Gastroesophageal sphincter (tissue), 4 donors: ENCODE measurements at regions not wholly inside any gene's neighbourhood (a gene's known extent, or its start where the extent isn't known, plus 50 kb on each side); places are given as distances from the start of the nearest gene placed in this dataset.

Source experiments
- ATAC-seq: fragments of 150-250 bp; one replicate; pipeline ENCODE4 v1.9.1; 2016; ENCODE audit warnings: mild to moderate bottlenecking, moderate library complexity
- H3K27ac ChIP-seq, 4 donors: fragments of 200-600 bp; sonication (generic) in 3 of 4; 1 replicate in 3 of 4; 2 replicates in 1 of 4; pipeline ENCODE4 v1.5.1; 2016 to 2019
- H3K27me3 ChIP-seq: fragments of 200-600 bp; sonication (generic); one replicate; pipeline ENCODE4 v1.5.1; 2019
- H3K36me3 ChIP-seq, 2 donors: fragments of 200-600 bp; sonication (generic); one replicate each; pipeline ENCODE4 v1.5.1; 2019; ENCODE audit warnings: control low read depth in 1 of 2
- H3K4me1 ChIP-seq, 3 donors: fragments of 200-600 bp; sonication (generic); 1 replicate in 2 of 3; 2 replicates in 1 of 3; pipeline ENCODE4 v1.5.1; 2016 to 2019; ENCODE audit warnings: control low read depth in 2 of 3
- H3K4me3 ChIP-seq, 2 donors: fragments of 200-600 bp; sonication (generic); one replicate each; pipeline ENCODE4 v1.5.1; 2019; ENCODE audit warnings: mild to moderate bottlenecking in 1 of 2, moderate library complexity in 1 of 2
- H3K9me3 ChIP-seq, 3 donors: fragments of 200-600 bp; sonication (generic); one replicate each; pipeline ENCODE4 v1.5.1; 2017 to 2019; ENCODE audit warnings: control low read depth in 2 of 3
- EP300 ChIP-seq: sonication (generic); formaldehyde crosslinking; IDR thresholded peaks from one replicate; pipeline ENCODE4 v1.6.1; 2017; ENCODE audit warnings: antibody characterized with exemption, mild to moderate bottlenecking
- POLR2A ChIP-seq, 2 donors: fragments of 450-650 bp; IDR thresholded peaks; one replicate each; pipeline ENCODE4 v1.6.1; 2017; ENCODE audit warnings: antibody characterized with exemption in 2 of 2, mild to moderate bottlenecking in 2 of 2, moderate library complexity in 1 of 2
- POLR2AphosphoS5 ChIP-seq: sonication (generic); formaldehyde crosslinking; IDR thresholded peaks from one replicate; pipeline ENCODE4 v1.6.1; 2017; ENCODE audit warnings: antibody characterized with exemption
- WGBS, 2 donors: methylation state at CpG; one replicate each; pipeline ENCODE4 v1.1.5; 2018; ENCODE audit warnings: low coverage in 1 of 2; 5-methylcytosine and 5-hydroxymethylcytosine counted together
- TF ChIP-seq, protein P1 (sequence below), 4 experiments: fragments of 200-600 bp in 2 of 4; fragments of 450-650 bp in 2 of 4; sonication (generic) in 1 of 4; IDR thresholded peaks; one replicate each; pipeline ENCODE4 v1.5.1; 2017 to 2019; ENCODE audit warnings: antibody characterized with exemption in 4 of 4, mild to moderate bottlenecking in 2 of 4, moderate library complexity in 2 of 4

DNA sequence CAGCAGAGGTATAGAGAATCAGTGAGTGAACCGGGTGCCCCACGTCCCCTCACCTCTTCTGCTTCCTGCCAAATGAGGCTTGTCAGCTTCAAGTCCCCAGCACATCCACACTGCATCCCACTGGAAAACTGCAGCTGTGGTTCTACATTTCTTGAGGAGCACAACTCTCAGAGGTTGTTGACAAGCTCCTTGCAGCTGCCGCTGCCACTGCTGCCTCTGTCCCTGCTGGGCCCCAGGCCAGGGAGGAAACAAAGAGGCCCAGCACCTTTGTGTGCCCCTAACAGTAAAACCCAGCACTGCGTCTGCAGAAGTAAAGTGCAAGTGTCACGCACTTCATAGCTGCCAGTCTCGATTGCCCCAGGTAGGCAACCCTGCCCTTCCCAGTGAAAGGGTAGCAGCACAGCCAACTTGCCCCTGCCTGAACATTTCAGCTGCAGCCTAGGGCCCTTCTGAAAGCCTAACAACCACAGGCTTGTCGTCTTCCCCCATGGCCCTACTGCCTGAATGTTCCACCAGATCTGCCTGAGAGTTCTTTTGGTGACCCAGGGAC is 1162.1 kb upstream of the USP15 start:
- no peak overlapping the region for H3K4me3 ChIP-seq
- no peak for ATAC-seq
- no peak overlapping the region for H3K27ac ChIP-seq
- no peaks in the 10 kb centered on the region for H3K36me3 ChIP-seq
- no peaks in the 10 kb centered on the region for H3K4me1 ChIP-seq
- no peaks in the 10 kb centered on the region for H3K27me3 ChIP-seq
- no peaks in the 10 kb centered on the region for H3K9me3 ChIP-seq
- 58 to 67% methylated on average over 2 to 3 of the region's 7 CpGs for WGBS, 2 donors
- no peak for TF ChIP-seq POLR2A (IDR thresholded peaks at IDR 0.05)
- TF ChIP-seq, protein P1, sequence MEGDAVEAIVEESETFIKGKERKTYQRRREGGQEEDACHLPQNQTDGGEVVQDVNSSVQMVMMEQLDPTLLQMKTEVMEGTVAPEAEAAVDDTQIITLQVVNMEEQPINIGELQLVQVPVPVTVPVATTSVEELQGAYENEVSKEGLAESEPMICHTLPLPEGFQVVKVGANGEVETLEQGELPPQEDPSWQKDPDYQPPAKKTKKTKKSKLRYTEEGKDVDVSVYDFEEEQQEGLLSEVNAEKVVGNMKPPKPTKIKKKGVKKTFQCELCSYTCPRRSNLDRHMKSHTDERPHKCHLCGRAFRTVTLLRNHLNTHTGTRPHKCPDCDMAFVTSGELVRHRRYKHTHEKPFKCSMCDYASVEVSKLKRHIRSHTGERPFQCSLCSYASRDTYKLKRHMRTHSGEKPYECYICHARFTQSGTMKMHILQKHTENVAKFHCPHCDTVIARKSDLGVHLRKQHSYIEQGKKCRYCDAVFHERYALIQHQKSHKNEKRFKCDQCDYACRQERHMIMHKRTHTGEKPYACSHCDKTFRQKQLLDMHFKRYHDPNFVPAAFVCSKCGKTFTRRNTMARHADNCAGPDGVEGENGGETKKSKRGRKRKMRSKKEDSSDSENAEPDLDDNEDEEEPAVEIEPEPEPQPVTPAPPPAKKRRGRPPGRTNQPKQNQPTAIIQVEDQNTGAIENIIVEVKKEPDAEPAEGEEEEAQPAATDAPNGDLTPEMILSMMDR (IDR thresholded peaks at IDR 0.05), result no peak
- no peak for TF ChIP-seq POLR2AphosphoS5
- no peak for TF ChIP-seq EP300

DNA sequence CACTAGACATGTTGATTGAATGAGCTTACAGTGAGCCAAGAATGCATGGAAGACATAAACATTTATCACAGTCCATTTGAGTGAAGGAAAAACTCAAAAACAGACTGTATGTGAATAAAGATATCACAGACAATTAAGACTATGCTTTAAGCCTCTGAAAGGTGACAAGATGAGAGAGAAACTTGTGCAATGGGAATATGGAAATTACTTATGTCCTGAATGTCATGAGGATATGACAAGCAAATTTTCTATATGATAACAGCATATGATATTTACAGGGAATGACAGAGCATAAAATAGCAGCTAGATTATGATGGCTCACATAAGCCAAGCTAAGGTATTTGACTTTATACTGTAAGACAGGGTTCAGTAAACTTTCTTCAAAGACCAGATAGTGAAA is 1153.1 kb upstream of the USP15 start:
- Histone ChIP-seq H3K4me1 (no peaks in the 10 kb centered on the region), H3K27ac (no peak overlapping the region), H3K9me3 (peaks cover 0 to 10% (median 0%) of the 10 kb centered on the region in 3 donors), H3K4me3 (no peak overlapping the region), H3K27me3 (no peaks in the 10 kb centered on the region), H3K36me3 (no peaks in the 10 kb centered on the region)
- TF ChIP-seq POLR2AphosphoS5 (no peak), EP300 (no peak), POLR2A (IDR thresholded peaks at IDR 0.05) (no peak)
- TF ChIP-seq, protein P1 (IDR thresholded peaks at IDR 0.05), result no peak
- no peak for ATAC-seq

DNA sequence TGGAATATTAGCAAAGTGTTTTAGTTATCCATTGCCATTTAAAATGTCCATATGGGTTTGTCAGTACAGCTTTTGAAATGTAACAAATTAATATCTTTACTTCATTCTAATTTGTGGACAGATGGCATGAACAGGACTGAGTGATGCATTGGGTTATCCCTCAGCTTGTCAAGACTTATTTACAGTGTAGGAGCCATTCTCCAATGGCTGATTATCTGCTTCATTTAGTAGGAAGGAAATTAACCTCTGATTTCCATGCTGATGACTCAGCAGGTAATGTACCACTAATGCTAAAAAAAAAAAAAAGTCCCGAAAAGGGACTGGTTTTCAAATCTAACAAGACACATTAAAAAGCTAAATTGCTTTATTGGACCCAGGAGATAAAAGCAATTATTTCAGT is 1149.0 kb upstream of the USP15 start:
- no peaks in the 10 kb centered on the region for H3K27me3 ChIP-seq
- H3K4me3 ChIP-seq, result no peak overlapping the region
- H3K36me3 ChIP-seq, result no peaks in the 10 kb centered on the region
- 75 to 90% methylated on average over 1 of the region's 1 CpG for WGBS, 2 donors
- ATAC-seq, result no peak
- H3K9me3 ChIP-seq, result no peaks in the 10 kb centered on the region
- TF ChIP-seq POLR2A (IDR thresholded peaks at IDR 0.05), result no peak
- TF ChIP-seq EP300, result no peak
- TF ChIP-seq, protein P1 (IDR thresholded peaks at IDR 0.05), result no peak
- TF ChIP-seq POLR2AphosphoS5, result no peak
- no peaks in the 10 kb centered on the region for H3K4me1 ChIP-seq
- no peak overlapping the region for H3K27ac ChIP-seq

DNA sequence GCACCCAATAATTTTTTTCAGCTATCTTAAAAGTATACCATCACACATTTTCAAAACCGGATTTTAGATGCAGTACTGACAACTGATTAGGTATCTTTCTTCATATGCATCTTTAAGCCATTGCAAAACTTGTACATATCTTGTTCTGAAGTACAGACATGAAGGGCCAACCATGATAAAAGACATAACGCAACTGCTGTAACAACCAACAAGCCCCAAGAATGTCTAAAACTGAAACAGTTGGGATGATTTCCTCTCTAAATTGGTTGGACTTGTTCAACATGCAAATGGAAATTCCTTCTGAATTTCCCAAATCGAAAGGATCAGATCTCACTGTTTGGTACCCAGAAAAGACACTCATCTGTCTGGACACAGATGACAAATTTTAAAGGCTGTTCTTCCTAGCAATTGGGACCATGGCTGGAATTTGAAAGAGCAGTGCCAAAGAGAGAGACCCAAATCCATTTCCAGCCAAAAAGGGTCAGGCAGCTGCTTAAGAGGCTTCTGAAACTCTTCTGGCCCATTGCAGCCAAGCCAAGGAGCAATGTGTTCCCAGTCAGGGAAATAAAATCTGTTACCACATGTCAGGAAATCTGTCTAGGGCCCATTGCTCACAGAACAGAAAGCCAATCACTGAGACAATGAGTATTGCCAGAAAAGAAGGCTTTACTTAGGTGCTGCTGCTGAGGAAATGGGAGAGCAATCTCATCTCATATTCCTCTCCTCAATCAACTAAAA is 1122.4 kb upstream of the USP15 start:
- Histone ChIP-seq H3K9me3 (no peaks in the 10 kb centered on the region), H3K27ac (no peak overlapping the region), H3K4me1 (no peaks in the 10 kb centered on the region), H3K27me3 (no peaks in the 10 kb centered on the region), H3K4me3 (no peak overlapping the region), H3K36me3 (no peaks in the 10 kb centered on the region)
- 80 to 97% methylated on average over 2 to 3 of the region's 3 CpGs for WGBS, 2 donors
- peak; percentile 22 for ATAC-seq
- no peak for TF ChIP-seq EP300
- TF ChIP-seq POLR2AphosphoS5, result no peak
- TF ChIP-seq, protein P1 (IDR thresholded peaks at IDR 0.05), result no peak
- TF ChIP-seq POLR2A (IDR thresholded peaks at IDR 0.05), result no peak

DNA sequence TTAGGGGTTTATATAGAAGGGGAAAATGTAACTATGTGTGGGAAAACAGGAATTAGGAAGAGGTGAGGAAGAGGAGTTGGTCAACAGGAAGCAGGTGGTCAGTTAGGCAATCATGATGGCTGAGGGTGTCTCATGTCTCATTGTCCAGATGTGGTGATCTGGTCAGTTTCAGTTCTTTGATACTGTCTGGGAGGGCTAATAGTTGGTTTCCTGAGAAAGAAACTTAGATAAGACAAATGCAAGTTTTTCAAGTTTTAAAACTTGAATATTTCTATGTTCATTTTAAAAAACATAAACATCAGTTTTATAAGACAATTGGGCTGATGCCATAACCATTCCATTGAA is 1121.8 kb upstream of the USP15 start:
- no peak for ATAC-seq
- Histone ChIP-seq H3K4me1 (no peaks in the 10 kb centered on the region), H3K27me3 (no peaks in the 10 kb centered on the region), H3K27ac (no peak overlapping the region), H3K9me3 (no peaks in the 10 kb centered on the region), H3K4me3 (no peak overlapping the region), H3K36me3 (no peaks in the 10 kb centered on the region)
- no peak for TF ChIP-seq POLR2AphosphoS5
- TF ChIP-seq, protein P1 (IDR thresholded peaks at IDR 0.05), result no peak
- TF ChIP-seq EP300, result no peak
- TF ChIP-seq POLR2A (IDR thresholded peaks at IDR 0.05), result no peak
